H1 (cell line): ENCODE measurements at regions not wholly inside any gene's neighbourhood (a gene's known extent, or its start where the extent isn't known, plus 50 kb on each side); places are given as distances from the start of the nearest gene placed in this dataset.

Experiments
- CTCF ChIA-PET: fragments of 300-600 bp; sonication (Branson Sonifier 250); formaldehyde crosslinking; loops from one replicate; lab custom pipeline; 2021; ENCODE audit not compliant: partially characterized antibody; lab: Charles Lee
- POLR2A ChIA-PET: fragments of 300-600 bp; sonication (Branson Sonifier 250); formaldehyde crosslinking; loops from one replicate; lab custom pipeline; 2021; ENCODE audit warnings: inconsistent platforms; ENCODE audit not compliant: partially characterized antibody; lab: Charles Lee
- DNase-seq, 2 experiments: peaks; one replicate each; pipeline versions ENCODE4 v3.0.0 to v3.0.0-alpha.2; 2010 to 2022; ENCODE audit warnings: low spot score in 2 of 2, low read depth in 1 of 2, mixed read lengths in 1 of 2
- FAIRE-seq: peaks from 2 replicates; lab custom pipeline; 2011; peaks lifted over from hg19 to GRCh38; lab: Jason Lieb, UNC
- H2AFZ ChIP-seq: 2 replicates; pipeline ENCODE4 v1.8.1; 2012; ENCODE audit warnings: low read length, inconsistent platforms
- H2AK5ac ChIP-seq: 2 replicates; pipeline ENCODE4 v1.6.1; 2013; ENCODE audit warnings: low read depth, low read length
- H2BK120ac ChIP-seq: replicated peaks from 2 replicates; pipeline ENCODE3; 2013; ENCODE audit warnings: low read depth, low read length, inconsistent platforms
- H2BK12ac ChIP-seq: 2 replicates; pipeline ENCODE4 v1.6.1; 2013; ENCODE audit warnings: low read depth, low read length
- H2BK15ac ChIP-seq: 2 replicates; pipeline ENCODE4 v1.6.1; 2013; ENCODE audit warnings: low read length
- H2BK20ac ChIP-seq: 2 replicates; pipeline ENCODE4 v1.6.1; 2013; ENCODE audit warnings: low read length
- H2BK5ac ChIP-seq: 2 replicates; pipeline ENCODE4 v1.6.1; 2013; ENCODE audit warnings: low read depth, low read length
- H3K14ac ChIP-seq: 2 replicates; pipeline ENCODE4 v1.6.1; 2013; ENCODE audit warnings: inconsistent platforms; ENCODE audit not compliant: insufficient read length
- H3K18ac ChIP-seq: 2 replicates; pipeline ENCODE4 v1.6.1; 2013; ENCODE audit warnings: low read length; ENCODE audit errors: extremely low read depth
- H3K23ac ChIP-seq: 2 replicates; pipeline ENCODE4 v1.6.1; 2013; ENCODE audit warnings: inconsistent platforms; ENCODE audit not compliant: insufficient read length
- H3K23me2 ChIP-seq: 2 replicates; pipeline ENCODE4 v1.6.1; 2013; ENCODE audit warnings: low read depth, low read length
- H3K27ac ChIP-seq: 2 replicates; pipeline ENCODE4 v1.6.1; 2011; ENCODE audit warnings: low read depth, low read length, inconsistent platforms
- H3K27me3 ChIP-seq, 4 experiments: replicated peaks in 1 of 4; 1 replicate in 1 of 4; 2 replicates in 3 of 4; pipeline versions ENCODE4 v1.6.1 to v1.8.1; 2011 to 2013; ENCODE audit warnings: low read length in 3 of 4, mild to moderate bottlenecking in 3 of 4, inconsistent platforms in 2 of 4, mixed read lengths in 2 of 4, moderate library complexity in 1 of 4; ENCODE audit not compliant: control insufficient read depth in 3 of 4, insufficient read depth in 3 of 4; ENCODE audit errors: extremely low read depth in 1 of 4
- H3K36me3 ChIP-seq, 4 experiments: 2 replicates each; pipeline versions ENCODE4 v1.6.1 to v1.8.1; 2011 to 2013; ENCODE audit warnings: mild to moderate bottlenecking in 4 of 4, low read length in 3 of 4, moderate library complexity in 2 of 4, control low read depth in 1 of 4, inconsistent platforms in 1 of 4; ENCODE audit not compliant: insufficient read depth in 4 of 4, control insufficient read depth in 2 of 4
- H3K4ac ChIP-seq: replicated peaks from 2 replicates; pipeline ENCODE3; 2013; ENCODE audit warnings: low read length, low read depth, mixed read lengths, inconsistent platforms; ENCODE audit not compliant: insufficient read length
- H3K4me1 ChIP-seq, 4 experiments: replicated peaks in 1 of 4; 1 replicate in 1 of 4; 2 replicates in 3 of 4; pipeline versions ENCODE4 v1.6.1 to v1.8.1; 2011 to 2013; ENCODE audit warnings: low read length in 3 of 4, inconsistent platforms in 2 of 4, mixed read lengths in 1 of 4; ENCODE audit not compliant: insufficient read depth in 4 of 4, control insufficient read depth in 3 of 4
- H3K4me2 ChIP-seq, 2 experiments: 2 replicates each; pipeline versions ENCODE4 v1.6.1 to v1.8.1; 2011 to 2013; ENCODE audit warnings: low read depth in 2 of 2, low read length in 2 of 2, control low read depth in 1 of 2, inconsistent platforms in 1 of 2, mild to moderate bottlenecking in 1 of 2; ENCODE audit not compliant: insufficient read depth in 1 of 2
- H3K4me3 ChIP-seq, 4 experiments: fragments of 200-600, 300-600 bp in 1 of 4; sonication (generic), shearing (Covaris generic), sonication (Bioruptor Twin) in 1 of 4; 2 replicates each; pipeline versions ENCODE4 v1.5.1 to v1.8.1; 2011 to 2016; ENCODE audit warnings: low read length in 4 of 4, low read depth in 3 of 4, control low read depth in 2 of 4, inconsistent platforms in 2 of 4, mild to moderate bottlenecking in 2 of 4, mixed read lengths in 1 of 4, moderate library complexity in 1 of 4; ENCODE audit not compliant: insufficient read depth in 2 of 4; ENCODE audit errors: extremely low read depth in 1 of 4
- H3K56ac ChIP-seq: replicated peaks from 2 replicates; pipeline ENCODE3; 2013; ENCODE audit warnings: low read depth, mild to moderate bottlenecking, mixed read lengths, low read length, inconsistent platforms; ENCODE audit not compliant: insufficient read length
- H3K79me1 ChIP-seq: 2 replicates; pipeline ENCODE4 v1.6.1; 2013; ENCODE audit warnings: low read depth, low read length, control low read depth
- H3K79me2 ChIP-seq, 2 experiments: 2 replicates each; pipeline versions ENCODE4 v1.6.1 to v1.8.1; 2012 to 2013; ENCODE audit warnings: low read length in 2 of 2, mild to moderate bottlenecking in 2 of 2, inconsistent platforms in 1 of 2; ENCODE audit not compliant: insufficient read depth in 2 of 2, control insufficient read depth in 1 of 2
- H3K9ac ChIP-seq, 4 experiments: replicated peaks in 1 of 4; 1 replicate in 1 of 4; 2 replicates in 3 of 4; pipeline versions ENCODE4 v1.6.1 to v1.8.1; 2011 to 2013; ENCODE audit warnings: low read depth in 3 of 4, low read length in 3 of 4, control low read depth in 2 of 4, mild to moderate bottlenecking in 2 of 4, moderate library complexity in 2 of 4, inconsistent platforms in 1 of 4; ENCODE audit errors: extremely low read depth in 1 of 4
- H3K9me3 ChIP-seq, 2 experiments: 2 replicates each; pipeline versions ENCODE4 v1.6.1 to v1.8.1; 2012 to 2013; ENCODE audit warnings: mild to moderate bottlenecking in 2 of 2, moderate library complexity in 2 of 2, control low read depth in 1 of 2, inconsistent platforms in 1 of 2, low read depth in 1 of 2, low read length in 1 of 2, mixed read lengths in 1 of 2; ENCODE audit not compliant: insufficient read depth in 2 of 2
- H4K20me1 ChIP-seq, 2 experiments: replicated peaks in 1 of 2; 2 replicates each; pipeline versions ENCODE3 to v1.8.1; 2011 to 2013; ENCODE audit warnings: inconsistent platforms in 2 of 2, low read length in 2 of 2, mild to moderate bottlenecking in 1 of 2; ENCODE audit not compliant: insufficient read depth in 2 of 2, control insufficient read depth in 1 of 2
- H4K5ac ChIP-seq: 2 replicates; pipeline ENCODE4 v1.6.1; 2013; ENCODE audit warnings: low read length, low read depth, mixed read lengths, inconsistent platforms; ENCODE audit not compliant: insufficient read length
- H4K8ac ChIP-seq: 2 replicates; pipeline ENCODE4 v1.8.0; 2013; ENCODE audit warnings: mild to moderate bottlenecking, moderate library complexity, low read length, inconsistent platforms; ENCODE audit not compliant: insufficient read depth; ENCODE audit errors: extremely low read depth
- H4K91ac ChIP-seq: replicated peaks from 2 replicates; pipeline ENCODE3; 2013; ENCODE audit warnings: low read length, mixed read lengths, inconsistent platforms; ENCODE audit not compliant: insufficient read length
- ATF2 ChIP-seq: IDR thresholded peaks from 2 replicates; pipeline ENCODE4 v1.6.1; 2012; ENCODE audit warnings: low read length, inconsistent platforms
- CEBPB ChIP-seq: IDR thresholded peaks from 2 replicates; pipeline ENCODE4 v1.6.1; 2012; ENCODE audit warnings: low read depth, low read length
- CHD1 ChIP-seq: IDR thresholded peaks from 2 replicates; pipeline ENCODE4 v1.6.1; 2012; ENCODE audit warnings: low read depth, low read length, improper control_type of control experiment
- JUND ChIP-seq: IDR thresholded peaks from 2 replicates; pipeline ENCODE4 v1.6.1; 2011; ENCODE audit warnings: mild to moderate bottlenecking, improper control_type of control experiment, low read length
- SIRT6 ChIP-seq: IDR thresholded peaks from one replicate; pipeline ENCODE4 v1.7.1; 2012; ENCODE audit warnings: low read length, inconsistent platforms
- TBP ChIP-seq: IDR thresholded peaks from 2 replicates; pipeline ENCODE4 v1.6.1; 2011; ENCODE audit warnings: low read depth, low read length, improper control_type of control experiment
- WGBS, 2 experiments: shearing (Covaris generic) in 1 of 2; methylation state at CpG; one replicate each; pipeline versions ENCODE4 v1.1.6 to v1.1.7; 2013 to 2015; ENCODE audit warnings: low lambda C conversion rate in 2 of 2, mixed read lengths in 2 of 2, inconsistent platforms in 1 of 2, low coverage in 1 of 2, missing lambda C conversion rate in 1 of 2; ENCODE audit not compliant: insufficient replicate concordance in 2 of 2, insufficient coverage in 1 of 2, insufficient read length in 1 of 2; ENCODE audit errors: extremely low coverage in 1 of 2, missing lambda C conversion rate in 1 of 2; 5-methylcytosine and 5-hydroxymethylcytosine counted together

- H3K4me1 ChIP-seq = no peaks in the 10 kb centered on the region
- H2BK15ac ChIP-seq = no peak overlapping the region
- FAIRE-seq (no peak), DNase-seq (no peak)
- H2BK5ac ChIP-seq = no peak overlapping the region
- no peak overlapping the region for H3K4ac ChIP-seq
- no peak overlapping the region for H4K5ac ChIP-seq
- CTCF ChIA-PET = interaction anchor here (0.7 kb wide), 1 partner anchor 1434 kb away, joined by 4 read pairs; no protein-coding TSS in a partner anchor
- H3K27me3 ChIP-seq = no peaks in the 10 kb centered on the region
- H3K27ac ChIP-seq = no peak overlapping the region
- H3K9ac ChIP-seq = no peak overlapping the region
- no peak overlapping the region for H2BK12ac ChIP-seq
- H3K23ac ChIP-seq = no peak overlapping the region
- H4K8ac ChIP-seq = no peak overlapping the region
- no peak for TF ChIP-seq CEBPB
- no peak for TF ChIP-seq ATF2
- no peak for TF ChIP-seq CHD1
- no peak for TF ChIP-seq SIRT6
- TF ChIP-seq TBP = no peak
- no peak for TF ChIP-seq JUND
- WGBS, 2 experiments = 91% methylated on average over 3 of the region's 3 CpGs; no CpG with 5 or more reads in 1 of the 2 experiments
- no peak overlapping the region for H3K14ac ChIP-seq
- no peaks in the 10 kb centered on the region for H3K79me2 ChIP-seq
- no peak overlapping the region for H2AK5ac ChIP-seq
- H3K4me3 ChIP-seq = no peak overlapping the region
- POLR2A ChIA-PET = no interaction called here
- no peak overlapping the region for H2BK20ac ChIP-seq
- H3K18ac ChIP-seq = no peak overlapping the region
- H4K20me1 ChIP-seq = no peaks in the 10 kb centered on the region
- H3K9me3 ChIP-seq = no peaks in the 10 kb centered on the region
- H3K4me2 ChIP-seq = no peak overlapping the region
- H3K56ac ChIP-seq = no peak overlapping the region
- no peaks in the 10 kb centered on the region for H3K79me1 ChIP-seq
- no peak overlapping the region for H4K91ac ChIP-seq
- H2BK120ac ChIP-seq = no peak overlapping the region
- no peak overlapping the region for H2AFZ ChIP-seq
- no peaks in the 10 kb centered on the region for H3K23me2 ChIP-seq
- no peaks in the 10 kb centered on the region for H3K36me3 ChIP-seq
These were observed 1034.6 kb upstream of the LRRN3 start for GRCh38 chr7:110056331-110056730.
